ENCODE measurements at regions not wholly inside any gene's neighbourhood (a gene's known extent, or its start where the extent isn't known, plus 50 kb on each side); places are given as distances from the start of the nearest gene placed in this dataset.

DNA sequence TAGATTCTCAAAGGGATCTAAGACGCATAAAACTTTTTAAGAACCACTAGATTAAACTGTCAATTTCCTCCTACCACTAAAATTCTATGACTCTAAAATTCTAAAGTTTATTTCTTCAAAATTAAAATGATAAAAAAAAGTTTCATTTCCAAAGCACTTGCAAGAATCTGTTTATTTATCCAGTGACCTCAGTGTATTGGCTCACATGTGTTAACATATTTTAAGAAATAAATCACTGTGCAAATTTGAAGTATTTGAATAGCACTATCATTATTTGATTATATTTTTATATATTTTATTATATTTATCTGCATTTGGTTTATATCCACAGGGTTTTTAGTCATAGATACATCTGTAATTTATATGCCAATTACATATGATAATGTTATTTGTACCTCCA, 62.2 kb upstream of the SLC12A2 start:
- H3K36me3 ChIP-seq (ENCODE audit: control insufficient read depth, insufficient read depth, low read length), result no peaks in the 10 kb centered on the region; the same call in 2 of the 3 replicates
- no peak overlapping the region for H3K4me3 ChIP-seq
- BruUV-seq (replicated peaks), result no TSS peak
- 91% methylated on average over 1 of the region's 1 CpG for WGBS (ENCODE audit: insufficient coverage, low coverage, missing lambda C conversion rate)
- no peak overlapping the region for H3K4me2 ChIP-seq (ENCODE audit: insufficient read depth, low read length)
- no peaks in the 10 kb centered on the region for H4K20me1 ChIP-seq (replicated peaks; ENCODE audit: control insufficient read depth, insufficient read depth, low read length)
- H3K9me1 ChIP-seq (ENCODE audit: control insufficient read depth, insufficient read depth, low read length), result no peaks in the 10 kb centered on the region
- no peaks in the 10 kb centered on the region for H3K27me3 ChIP-seq (ENCODE audit: control insufficient read depth in 2 of 2, insufficient read depth in 2 of 2, low read length in 2 of 2)
- POLR2A ChIA-PET, result no interaction called here
- no peak for FAIRE-seq
- in situ Hi-C loops (cut with MboI), result no loop called here
- no peak for DNase-seq (ENCODE audit: extremely low read depth in 1 of 4, low spot score in 3 of 4)
- CTCF ChIA-PET (ENCODE audit: low intra/inter-chr PET ratio), result no interaction called here
- no peak overlapping the region for H2AFZ ChIP-seq (ENCODE audit: low read depth, low read length)
- no peak overlapping the region for H3K9ac ChIP-seq (ENCODE audit: insufficient read depth in 1 of 2, low read depth in 2 of 2, low read length in 2 of 2)
- no peak for ATAC-seq
- intact Hi-C loops (cut with micrococcal nuclease), result no loop called here
- H3K9me3 ChIP-seq (replicated peaks; ENCODE audit: control insufficient read depth, insufficient read depth, low read depth, low read length), result no peaks in the 10 kb centered on the region
- no peaks in the 10 kb centered on the region for H3K79me2 ChIP-seq (ENCODE audit: control insufficient read depth, insufficient read depth, low read length)
- H3K4me1 ChIP-seq (replicated peaks in 1 of 2; ENCODE audit: control insufficient read depth in 2 of 2, insufficient read depth in 2 of 2, low read length in 2 of 2), result peaks cover 0 to 6% of the 10 kb centered on the region in 2 experiments; a peak in 2 of 5 replicates
- H3K27ac ChIP-seq (ENCODE audit: extremely low read depth, low read depth, low read length), result no peak overlapping the region
- TF ChIP-seq ZNF584 (CRISPR knock-in tag; IDR thresholded peaks at IDR 0.05; ENCODE audit: low read depth) (no peak), HSF4 (CRISPR knock-in tag; IDR thresholded peaks at IDR 0.05; ENCODE audit: borderline replicate concordance) (no peak), HDAC2 (IDR thresholded peaks at IDR 0.05) (no peak), TBL1XR1 (IDR thresholded peaks at IDR 0.05; ENCODE audit: low read length in 2 of 2) (no peak), ZNF354B (CRISPR knock-in tag; IDR thresholded peaks at IDR 0.05) (no peak), DMBX1 (CRISPR knock-in tag; IDR thresholded peaks at IDR 0.05; ENCODE audit: borderline replicate concordance) (no peak), PYGO2 (tag; IDR thresholded peaks at IDR 0.05) (no peak), TCF7 (IDR thresholded peaks at IDR 0.05; ENCODE audit: borderline replicate concordance) (no peak), GATAD2B (IDR thresholded peaks at IDR 0.05; ENCODE audit: borderline replicate concordance) (no peak), TSC22D4 (tag; IDR thresholded peaks at IDR 0.05) (no peak)
- TF ChIP-seq, protein P1, sequence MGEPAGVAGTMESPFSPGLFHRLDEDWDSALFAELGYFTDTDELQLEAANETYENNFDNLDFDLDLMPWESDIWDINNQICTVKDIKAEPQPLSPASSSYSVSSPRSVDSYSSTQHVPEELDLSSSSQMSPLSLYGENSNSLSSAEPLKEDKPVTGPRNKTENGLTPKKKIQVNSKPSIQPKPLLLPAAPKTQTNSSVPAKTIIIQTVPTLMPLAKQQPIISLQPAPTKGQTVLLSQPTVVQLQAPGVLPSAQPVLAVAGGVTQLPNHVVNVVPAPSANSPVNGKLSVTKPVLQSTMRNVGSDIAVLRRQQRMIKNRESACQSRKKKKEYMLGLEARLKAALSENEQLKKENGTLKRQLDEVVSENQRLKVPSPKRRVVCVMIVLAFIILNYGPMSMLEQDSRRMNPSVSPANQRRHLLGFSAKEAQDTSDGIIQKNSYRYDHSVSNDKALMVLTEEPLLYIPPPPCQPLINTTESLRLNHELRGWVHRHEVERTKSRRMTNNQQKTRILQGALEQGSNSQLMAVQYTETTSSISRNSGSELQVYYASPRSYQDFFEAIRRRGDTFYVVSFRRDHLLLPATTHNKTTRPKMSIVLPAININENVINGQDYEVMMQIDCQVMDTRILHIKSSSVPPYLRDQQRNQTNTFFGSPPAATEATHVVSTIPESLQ (CRISPR knock-in tag; IDR thresholded peaks at IDR 0.05), result no peak
- TF ChIP-seq, protein P2, sequence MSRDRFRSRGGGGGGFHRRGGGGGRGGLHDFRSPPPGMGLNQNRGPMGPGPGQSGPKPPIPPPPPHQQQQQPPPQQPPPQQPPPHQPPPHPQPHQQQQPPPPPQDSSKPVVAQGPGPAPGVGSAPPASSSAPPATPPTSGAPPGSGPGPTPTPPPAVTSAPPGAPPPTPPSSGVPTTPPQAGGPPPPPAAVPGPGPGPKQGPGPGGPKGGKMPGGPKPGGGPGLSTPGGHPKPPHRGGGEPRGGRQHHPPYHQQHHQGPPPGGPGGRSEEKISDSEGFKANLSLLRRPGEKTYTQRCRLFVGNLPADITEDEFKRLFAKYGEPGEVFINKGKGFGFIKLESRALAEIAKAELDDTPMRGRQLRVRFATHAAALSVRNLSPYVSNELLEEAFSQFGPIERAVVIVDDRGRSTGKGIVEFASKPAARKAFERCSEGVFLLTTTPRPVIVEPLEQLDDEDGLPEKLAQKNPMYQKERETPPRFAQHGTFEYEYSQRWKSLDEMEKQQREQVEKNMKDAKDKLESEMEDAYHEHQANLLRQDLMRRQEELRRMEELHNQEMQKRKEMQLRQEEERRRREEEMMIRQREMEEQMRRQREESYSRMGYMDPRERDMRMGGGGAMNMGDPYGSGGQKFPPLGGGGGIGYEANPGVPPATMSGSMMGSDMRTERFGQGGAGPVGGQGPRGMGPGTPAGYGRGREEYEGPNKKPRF (IDR thresholded peaks at IDR 0.05; ENCODE audit: low read depth, low read length), result no peak
